ENCODE measurements at regions not wholly inside any gene's neighbourhood (a gene's known extent, or its start where the extent isn't known, plus 50 kb on each side); places are given as distances from the start of the nearest gene placed in this dataset.

DNA sequence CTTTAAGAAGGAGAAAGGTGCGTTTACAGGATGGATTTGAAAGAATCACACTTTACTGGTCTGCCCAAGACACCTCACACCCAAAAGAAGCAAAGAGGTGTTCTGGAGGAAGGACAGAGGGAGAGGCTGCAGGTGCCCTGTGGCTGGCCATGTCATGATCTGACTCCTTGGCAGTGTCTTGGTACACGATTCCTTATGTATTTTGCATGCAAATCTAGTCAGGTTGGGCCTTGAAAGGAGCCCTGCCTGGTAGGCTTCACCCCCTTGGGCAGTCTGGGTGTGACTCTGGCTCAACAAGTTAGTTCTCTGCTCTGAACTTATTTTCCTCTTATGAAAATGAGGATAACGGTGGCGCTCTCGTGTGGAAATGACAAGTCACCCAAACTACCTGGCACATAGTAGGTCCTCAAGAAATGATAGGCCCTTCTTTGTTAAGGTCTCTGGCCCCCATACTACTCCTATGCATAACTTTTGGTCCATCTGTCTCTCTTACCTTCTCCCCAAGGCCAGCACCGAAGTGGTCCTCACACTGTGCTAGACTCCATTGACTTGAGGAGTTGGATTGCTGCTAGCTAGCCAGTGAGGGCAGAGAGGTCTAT is 212.5 kb downstream of the SEMA6A start:
- DNase-seq (ENCODE audit: low read depth), result no peak

DNA sequence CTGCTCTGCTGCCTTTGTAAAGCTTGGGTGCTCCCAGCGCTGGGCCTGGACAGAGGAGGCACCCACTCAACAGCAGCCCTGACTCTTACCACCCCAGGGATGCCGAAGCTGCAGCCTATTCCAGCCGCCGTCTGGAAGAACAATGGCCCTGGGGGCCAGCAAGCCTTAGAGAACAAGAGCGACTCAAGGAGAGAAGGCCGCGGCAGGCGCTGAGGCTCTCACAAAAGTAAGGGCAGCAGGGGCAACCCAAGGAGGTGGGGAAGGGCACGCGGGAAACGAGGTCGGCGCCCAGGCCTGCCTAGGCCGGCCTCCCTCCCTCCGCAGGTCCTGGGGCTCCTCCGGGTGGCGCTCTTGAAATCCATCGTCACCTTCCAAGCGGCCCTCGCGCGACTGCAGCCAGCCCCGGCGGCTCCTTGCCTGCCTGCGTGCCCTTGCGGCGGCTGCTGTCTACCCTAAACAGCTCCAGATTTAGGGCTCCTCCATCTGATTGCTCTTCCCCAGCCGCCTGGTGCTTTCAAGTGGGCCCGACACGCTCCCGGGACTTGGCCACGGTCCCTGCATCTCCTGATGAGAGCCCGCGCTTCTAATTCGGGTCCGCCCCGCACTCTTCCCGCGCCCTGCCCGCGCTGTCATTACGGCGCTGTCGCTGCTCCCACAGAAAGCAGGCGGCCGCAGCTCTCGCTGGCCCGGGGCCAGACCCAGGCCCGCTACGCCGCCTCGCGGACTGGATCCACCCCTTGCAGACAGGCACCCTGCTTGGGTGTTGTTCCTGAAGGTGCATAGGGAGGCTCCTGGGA is 213.3 kb downstream of the SEMA6A start:
- DNase-seq (ENCODE audit: low read depth), result no peak

DNA sequence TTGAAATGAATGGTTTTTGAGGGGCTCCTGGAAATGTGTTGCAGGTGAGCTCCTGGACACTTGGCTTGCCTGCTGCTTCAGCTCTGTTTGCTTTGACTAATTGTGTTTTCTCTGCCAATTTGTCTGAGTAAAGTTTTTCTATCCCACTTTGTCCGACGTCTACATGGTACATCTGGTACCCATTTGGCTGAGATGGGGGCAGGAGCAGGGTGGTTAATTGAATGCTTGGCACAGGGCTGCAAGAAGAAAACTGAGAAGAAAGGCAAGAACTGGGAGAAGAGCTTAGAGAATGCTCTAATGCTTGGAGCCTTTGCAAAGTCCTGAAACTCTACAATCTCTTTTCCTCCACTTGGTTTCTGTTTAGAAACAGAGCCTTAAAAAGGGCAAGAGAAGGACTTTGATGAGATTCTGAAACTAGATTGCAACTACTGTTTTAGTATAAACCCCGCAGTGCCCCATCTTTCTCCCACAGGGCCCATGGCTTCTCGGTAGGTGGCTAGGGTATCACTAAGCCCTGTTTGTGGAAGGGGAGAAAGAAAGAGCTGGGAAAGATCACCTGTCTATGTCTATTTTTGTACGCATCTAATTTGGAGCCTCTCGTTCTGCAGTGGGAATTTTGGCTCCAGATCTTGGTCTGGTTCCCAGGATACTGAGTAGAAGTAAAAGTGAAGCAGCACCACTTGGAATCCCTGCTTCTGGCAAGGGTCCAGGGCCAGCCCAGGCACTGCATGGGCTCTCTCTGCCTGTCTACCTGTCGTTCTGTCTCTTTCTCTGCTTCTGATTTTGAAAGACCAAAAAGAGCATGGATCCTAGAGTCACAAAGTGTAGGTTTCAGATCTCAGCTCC is 214.4 kb downstream of the SEMA6A start:
- DNase-seq (ENCODE audit: low read depth), result no peak

DNA sequence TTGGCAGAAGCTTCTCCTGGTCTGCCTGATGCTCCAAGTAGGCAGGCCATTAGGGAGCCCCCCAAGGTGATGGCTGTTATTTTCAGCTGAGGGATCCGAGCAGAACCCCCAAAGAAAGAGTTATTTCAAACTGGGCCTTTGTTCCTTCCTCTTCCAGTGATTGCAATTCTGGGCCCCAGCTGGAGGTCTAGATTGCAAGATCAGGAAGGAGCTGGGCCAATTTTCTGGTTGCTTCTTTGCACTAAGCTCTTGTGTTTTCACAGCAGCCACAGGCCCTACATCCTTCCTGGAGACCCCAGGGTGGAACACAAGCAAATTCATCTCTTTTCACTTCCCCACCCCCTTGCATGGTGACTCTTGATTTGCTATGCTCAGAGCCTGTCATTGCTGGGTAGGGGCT is 215.0 kb downstream of the SEMA6A start:
- no peak for DNase-seq (ENCODE audit: low read depth)

DNA sequence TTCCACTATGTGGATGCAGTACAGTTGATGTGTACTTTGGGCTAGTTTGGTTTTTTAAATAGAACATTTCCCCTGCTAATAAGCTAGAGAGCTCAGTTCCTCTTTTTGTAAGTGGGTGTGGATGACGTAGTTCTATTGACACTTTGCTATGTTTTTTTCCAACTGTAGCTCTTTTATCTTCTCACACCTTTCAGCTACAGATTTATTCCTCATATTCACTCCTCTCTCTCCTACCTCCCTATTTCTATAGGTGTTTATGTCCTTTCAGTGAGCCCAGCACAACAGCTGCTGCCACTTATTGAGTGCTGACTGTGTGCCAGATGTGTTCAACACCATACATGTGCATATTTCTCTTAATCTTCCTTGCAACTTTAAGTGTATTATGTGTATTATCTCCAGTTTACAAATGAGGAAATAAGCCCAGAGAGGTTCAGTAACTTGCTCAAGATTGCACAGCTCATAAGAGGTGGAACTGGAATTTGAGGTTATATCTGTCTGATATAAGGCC is 215.7 kb downstream of the SEMA6A start:
- no peak for DNase-seq (ENCODE audit: low read depth)

DNA sequence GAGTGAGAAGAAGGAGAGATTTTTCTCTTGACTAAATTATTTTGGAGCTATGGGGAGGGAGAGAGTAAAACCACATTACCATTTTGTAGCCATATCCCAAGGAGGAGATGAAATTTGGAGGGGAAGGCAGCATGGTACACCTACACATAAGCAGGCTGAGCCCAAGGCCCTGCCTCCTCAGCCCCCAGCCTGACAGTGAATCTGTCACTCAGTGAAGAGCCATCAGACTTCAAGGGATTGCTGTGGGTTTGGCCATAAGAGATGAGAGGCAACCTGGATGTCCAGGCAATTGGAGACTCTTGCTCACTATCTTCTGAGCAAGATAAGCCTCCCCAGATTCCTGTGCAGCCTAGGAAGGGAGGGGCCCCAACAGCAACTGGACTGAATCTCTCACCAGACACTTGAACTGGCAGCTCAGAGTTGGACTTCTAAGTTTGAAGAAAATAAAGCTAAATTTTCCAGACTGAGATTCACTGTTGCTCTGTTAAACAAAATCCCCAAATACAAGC is 216.6 kb downstream of the SEMA6A start:
- no peak for DNase-seq (ENCODE audit: low read depth)

DNA sequence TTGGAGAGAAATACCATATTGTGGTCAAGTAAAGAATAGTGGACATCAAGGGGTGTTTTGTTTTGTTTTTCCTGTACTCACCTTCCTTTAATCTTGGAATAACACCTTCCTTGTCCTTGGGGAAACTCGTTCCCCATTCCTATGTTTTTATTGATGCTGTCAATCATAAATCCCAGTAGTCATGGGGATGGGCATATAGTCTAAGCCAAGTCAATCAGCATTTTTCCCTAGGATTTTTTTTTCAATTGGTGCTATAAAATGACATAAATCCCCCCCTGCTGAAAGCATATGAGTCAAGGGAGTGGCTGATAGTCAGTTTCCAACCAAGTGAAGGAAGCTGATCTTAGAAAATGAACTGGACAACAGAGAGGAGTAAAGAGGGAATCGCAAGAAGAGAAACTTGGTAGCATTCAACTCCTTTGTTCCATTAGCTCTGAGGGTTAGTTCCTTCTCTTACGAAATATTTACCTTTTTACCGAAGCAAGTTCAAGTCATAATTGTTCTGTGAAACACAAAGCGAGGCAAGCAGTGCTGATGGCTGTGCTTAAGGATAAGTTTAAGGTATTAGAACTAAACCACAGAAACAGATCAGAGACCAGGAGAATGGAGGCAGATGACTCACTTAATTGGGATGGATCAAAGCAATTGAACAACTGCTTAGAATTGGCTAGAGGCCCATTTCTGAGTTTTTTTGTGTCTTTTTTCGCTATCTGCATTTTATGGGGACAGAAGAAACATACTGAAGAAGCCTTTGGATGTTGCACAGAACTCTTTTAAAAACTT is 218.6 kb downstream of the SEMA6A start:
- peak; percentile 7 for DNase-seq (ENCODE audit: low read depth)

DNA sequence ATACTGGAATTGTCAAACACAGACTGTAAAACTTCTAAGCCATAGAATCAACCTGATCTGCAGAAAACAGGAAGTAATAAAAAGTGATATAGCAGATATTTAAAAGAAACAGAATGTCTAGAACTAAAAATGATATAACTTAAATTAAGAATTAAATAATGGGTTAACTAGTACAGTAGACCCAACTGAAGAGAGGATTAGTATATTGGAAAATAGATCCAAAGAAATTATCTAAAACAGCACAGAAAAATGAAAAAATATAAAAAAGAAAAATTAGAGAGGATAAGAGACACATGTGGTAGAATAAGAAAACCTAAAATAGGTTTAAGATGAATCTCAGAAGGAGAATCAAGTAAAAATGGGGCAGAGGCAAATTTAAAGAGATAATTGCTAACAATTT is 219.9 kb downstream of the SEMA6A start:
- DNase-seq (ENCODE audit: low read depth), result no peak

DNA sequence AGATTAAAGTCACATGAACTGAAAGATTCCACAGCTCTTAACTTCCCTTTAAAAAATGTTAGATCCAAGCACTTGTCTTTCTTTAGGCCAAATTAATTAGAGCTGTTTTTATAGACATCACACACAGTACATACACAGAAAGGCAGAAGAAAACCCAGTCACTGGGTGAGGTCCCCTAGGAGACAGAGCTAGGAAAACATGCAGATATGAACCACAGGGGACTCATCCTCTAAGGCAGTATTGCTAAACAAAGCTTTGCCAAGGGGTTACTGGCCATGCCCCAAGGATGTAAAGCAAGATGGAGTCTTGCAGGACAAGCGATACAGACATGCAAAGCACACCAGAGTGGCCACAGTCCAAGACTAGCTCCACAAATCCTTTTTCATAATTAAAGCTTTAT is 227.0 kb downstream of the SEMA6A start:
- DNase-seq (ENCODE audit: low read depth), result no peak

DNA sequence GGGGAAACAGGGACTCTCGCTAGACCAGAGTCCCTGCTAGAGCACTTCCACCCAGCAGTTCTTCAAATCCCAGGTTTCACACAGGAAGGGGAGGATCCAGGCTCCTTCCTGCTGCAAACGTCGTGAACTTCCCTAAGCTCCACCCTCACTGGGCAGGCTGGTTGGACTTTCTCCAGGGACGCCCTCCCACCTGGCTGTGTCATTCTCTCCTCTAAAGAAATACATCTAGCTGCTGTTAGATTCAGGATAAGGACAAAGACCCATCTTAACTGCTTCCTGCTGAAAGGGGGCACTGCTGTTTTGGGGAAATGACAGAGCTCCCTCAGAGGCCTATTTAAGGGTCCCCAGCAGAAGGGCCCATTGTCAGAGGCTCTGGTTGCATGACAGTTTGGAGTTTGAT is 230.7 kb downstream of the SEMA6A start:
- DNase-seq (ENCODE audit: low read depth), result no peak

Measured in M059J (cell line).